H1 (cell line): ENCODE measurements at regions not wholly inside any gene's neighbourhood (a gene's known extent, or its start where the extent isn't known, plus 50 kb on each side); places are given as distances from the start of the nearest gene placed in this dataset.

Experiments used
- CTCF ChIA-PET: fragments of 300-600 bp; sonication (Branson Sonifier 250); formaldehyde crosslinking; loops from one replicate; lab custom pipeline; 2021; ENCODE audit not compliant: partially characterized antibody; lab: Charles Lee
- POLR2A ChIA-PET: fragments of 300-600 bp; sonication (Branson Sonifier 250); formaldehyde crosslinking; loops from one replicate; lab custom pipeline; 2021; ENCODE audit warnings: inconsistent platforms; ENCODE audit not compliant: partially characterized antibody; lab: Charles Lee
- DNase-seq, 2 experiments: peaks; one replicate each; pipeline versions ENCODE4 v3.0.0 to v3.0.0-alpha.2; 2010 to 2022; ENCODE audit warnings: low spot score in 2 of 2, low read depth in 1 of 2, mixed read lengths in 1 of 2
- FAIRE-seq: peaks from 2 replicates; lab custom pipeline; 2011; peaks lifted over from hg19 to GRCh38; lab: Jason Lieb, UNC
- H2AFZ ChIP-seq: 2 replicates; pipeline ENCODE4 v1.8.1; 2012; ENCODE audit warnings: low read length, inconsistent platforms
- H2AK5ac ChIP-seq: 2 replicates; pipeline ENCODE4 v1.6.1; 2013; ENCODE audit warnings: low read depth, low read length
- H2BK120ac ChIP-seq: replicated peaks from 2 replicates; pipeline ENCODE3; 2013; ENCODE audit warnings: low read depth, low read length, inconsistent platforms
- H2BK12ac ChIP-seq: 2 replicates; pipeline ENCODE4 v1.6.1; 2013; ENCODE audit warnings: low read depth, low read length
- H2BK15ac ChIP-seq: 2 replicates; pipeline ENCODE4 v1.6.1; 2013; ENCODE audit warnings: low read length
- H2BK20ac ChIP-seq: 2 replicates; pipeline ENCODE4 v1.6.1; 2013; ENCODE audit warnings: low read length
- H2BK5ac ChIP-seq: 2 replicates; pipeline ENCODE4 v1.6.1; 2013; ENCODE audit warnings: low read depth, low read length
- H3K14ac ChIP-seq: 2 replicates; pipeline ENCODE4 v1.6.1; 2013; ENCODE audit warnings: inconsistent platforms; ENCODE audit not compliant: insufficient read length
- H3K18ac ChIP-seq: 2 replicates; pipeline ENCODE4 v1.6.1; 2013; ENCODE audit warnings: low read length; ENCODE audit errors: extremely low read depth
- H3K23ac ChIP-seq: 2 replicates; pipeline ENCODE4 v1.6.1; 2013; ENCODE audit warnings: inconsistent platforms; ENCODE audit not compliant: insufficient read length
- H3K23me2 ChIP-seq: 2 replicates; pipeline ENCODE4 v1.6.1; 2013; ENCODE audit warnings: low read depth, low read length
- H3K27ac ChIP-seq: 2 replicates; pipeline ENCODE4 v1.6.1; 2011; ENCODE audit warnings: low read depth, low read length, inconsistent platforms
- H3K27me3 ChIP-seq, 4 experiments: replicated peaks in 1 of 4; 1 replicate in 1 of 4; 2 replicates in 3 of 4; pipeline versions ENCODE4 v1.6.1 to v1.8.1; 2011 to 2013; ENCODE audit warnings: low read length in 3 of 4, mild to moderate bottlenecking in 3 of 4, inconsistent platforms in 2 of 4, mixed read lengths in 2 of 4, moderate library complexity in 1 of 4; ENCODE audit not compliant: control insufficient read depth in 3 of 4, insufficient read depth in 3 of 4; ENCODE audit errors: extremely low read depth in 1 of 4
- H3K36me3 ChIP-seq, 4 experiments: 2 replicates each; pipeline versions ENCODE4 v1.6.1 to v1.8.1; 2011 to 2013; ENCODE audit warnings: mild to moderate bottlenecking in 4 of 4, low read length in 3 of 4, moderate library complexity in 2 of 4, control low read depth in 1 of 4, inconsistent platforms in 1 of 4; ENCODE audit not compliant: insufficient read depth in 4 of 4, control insufficient read depth in 2 of 4
- H3K4ac ChIP-seq: replicated peaks from 2 replicates; pipeline ENCODE3; 2013; ENCODE audit warnings: low read length, low read depth, mixed read lengths, inconsistent platforms; ENCODE audit not compliant: insufficient read length
- H3K4me1 ChIP-seq, 4 experiments: replicated peaks in 1 of 4; 1 replicate in 1 of 4; 2 replicates in 3 of 4; pipeline versions ENCODE4 v1.6.1 to v1.8.1; 2011 to 2013; ENCODE audit warnings: low read length in 3 of 4, inconsistent platforms in 2 of 4, mixed read lengths in 1 of 4; ENCODE audit not compliant: insufficient read depth in 4 of 4, control insufficient read depth in 3 of 4
- H3K4me2 ChIP-seq, 2 experiments: 2 replicates each; pipeline versions ENCODE4 v1.6.1 to v1.8.1; 2011 to 2013; ENCODE audit warnings: low read depth in 2 of 2, low read length in 2 of 2, control low read depth in 1 of 2, inconsistent platforms in 1 of 2, mild to moderate bottlenecking in 1 of 2; ENCODE audit not compliant: insufficient read depth in 1 of 2
- H3K4me3 ChIP-seq, 4 experiments: fragments of 200-600, 300-600 bp in 1 of 4; sonication (generic), shearing (Covaris generic), sonication (Bioruptor Twin) in 1 of 4; 2 replicates each; pipeline versions ENCODE4 v1.5.1 to v1.8.1; 2011 to 2016; ENCODE audit warnings: low read length in 4 of 4, low read depth in 3 of 4, control low read depth in 2 of 4, inconsistent platforms in 2 of 4, mild to moderate bottlenecking in 2 of 4, mixed read lengths in 1 of 4, moderate library complexity in 1 of 4; ENCODE audit not compliant: insufficient read depth in 2 of 4; ENCODE audit errors: extremely low read depth in 1 of 4
- H3K56ac ChIP-seq: replicated peaks from 2 replicates; pipeline ENCODE3; 2013; ENCODE audit warnings: low read depth, mild to moderate bottlenecking, mixed read lengths, low read length, inconsistent platforms; ENCODE audit not compliant: insufficient read length
- H3K79me1 ChIP-seq: 2 replicates; pipeline ENCODE4 v1.6.1; 2013; ENCODE audit warnings: low read depth, low read length, control low read depth
- H3K79me2 ChIP-seq, 2 experiments: 2 replicates each; pipeline versions ENCODE4 v1.6.1 to v1.8.1; 2012 to 2013; ENCODE audit warnings: low read length in 2 of 2, mild to moderate bottlenecking in 2 of 2, inconsistent platforms in 1 of 2; ENCODE audit not compliant: insufficient read depth in 2 of 2, control insufficient read depth in 1 of 2
- H3K9ac ChIP-seq, 4 experiments: replicated peaks in 1 of 4; 1 replicate in 1 of 4; 2 replicates in 3 of 4; pipeline versions ENCODE4 v1.6.1 to v1.8.1; 2011 to 2013; ENCODE audit warnings: low read depth in 3 of 4, low read length in 3 of 4, control low read depth in 2 of 4, mild to moderate bottlenecking in 2 of 4, moderate library complexity in 2 of 4, inconsistent platforms in 1 of 4; ENCODE audit errors: extremely low read depth in 1 of 4
- H3K9me3 ChIP-seq, 2 experiments: 2 replicates each; pipeline versions ENCODE4 v1.6.1 to v1.8.1; 2012 to 2013; ENCODE audit warnings: mild to moderate bottlenecking in 2 of 2, moderate library complexity in 2 of 2, control low read depth in 1 of 2, inconsistent platforms in 1 of 2, low read depth in 1 of 2, low read length in 1 of 2, mixed read lengths in 1 of 2; ENCODE audit not compliant: insufficient read depth in 2 of 2
- H4K20me1 ChIP-seq, 2 experiments: replicated peaks in 1 of 2; 2 replicates each; pipeline versions ENCODE3 to v1.8.1; 2011 to 2013; ENCODE audit warnings: inconsistent platforms in 2 of 2, low read length in 2 of 2, mild to moderate bottlenecking in 1 of 2; ENCODE audit not compliant: insufficient read depth in 2 of 2, control insufficient read depth in 1 of 2
- H4K5ac ChIP-seq: 2 replicates; pipeline ENCODE4 v1.6.1; 2013; ENCODE audit warnings: low read length, low read depth, mixed read lengths, inconsistent platforms; ENCODE audit not compliant: insufficient read length
- H4K8ac ChIP-seq: 2 replicates; pipeline ENCODE4 v1.8.0; 2013; ENCODE audit warnings: mild to moderate bottlenecking, moderate library complexity, low read length, inconsistent platforms; ENCODE audit not compliant: insufficient read depth; ENCODE audit errors: extremely low read depth
- H4K91ac ChIP-seq: replicated peaks from 2 replicates; pipeline ENCODE3; 2013; ENCODE audit warnings: low read length, mixed read lengths, inconsistent platforms; ENCODE audit not compliant: insufficient read length
- ATF3 ChIP-seq: IDR thresholded peaks from 2 replicates; pipeline ENCODE4 v1.6.1; 2011; ENCODE audit warnings: low read depth, mild to moderate bottlenecking, low read length; ENCODE audit not compliant: insufficient read depth
- EGR1 ChIP-seq: IDR thresholded peaks from 2 replicates; pipeline ENCODE4 v1.6.1; 2011; ENCODE audit warnings: low read depth, low read length, borderline replicate concordance
- EP300 ChIP-seq, 2 experiments: IDR thresholded peaks; 1 replicate in 1 of 2; 2 replicates in 1 of 2; pipeline ENCODE4 v1.6.1; 2011 to 2012; ENCODE audit warnings: low read depth in 2 of 2, low read length in 2 of 2, mild to moderate bottlenecking in 2 of 2, borderline replicate concordance in 1 of 2, inconsistent platforms in 1 of 2, moderate library complexity in 1 of 2
- EZH2 ChIP-seq: fragments of 200-600 bp; sonication (generic); IDR thresholded peaks from 2 replicates; pipeline ENCODE4 v1.7.1; 2012; ENCODE audit warnings: low read depth, mild to moderate bottlenecking, moderate library complexity, low read length, inconsistent platforms; ENCODE audit not compliant: severe bottlenecking
- GABPA ChIP-seq: IDR thresholded peaks from 2 replicates; pipeline ENCODE4 v1.6.1; 2011; ENCODE audit warnings: mild to moderate bottlenecking, low read length, moderate library complexity, borderline replicate concordance; ENCODE audit not compliant: insufficient read depth
- JUND ChIP-seq: IDR thresholded peaks from 2 replicates; pipeline ENCODE4 v1.6.1; 2011; ENCODE audit warnings: mild to moderate bottlenecking, improper control_type of control experiment, low read length
- KDM1A ChIP-seq: fragments of 200-600, 300-600 bp; sonication (generic); IDR thresholded peaks from 2 replicates; pipeline ENCODE4 v1.7.1; 2016; ENCODE audit warnings: mild to moderate bottlenecking, low read length, borderline replicate concordance
- NRF1 ChIP-seq: IDR thresholded peaks from 2 replicates; pipeline ENCODE4 v1.6.1; 2011; ENCODE audit warnings: mild to moderate bottlenecking, low read depth, low read length, improper control_type of control experiment
- POU5F1 ChIP-seq: IDR thresholded peaks from 2 replicates; pipeline ENCODE4 v1.6.1; 2011; ENCODE audit warnings: low read depth, mild to moderate bottlenecking, low read length, moderate library complexity
- RNF2 ChIP-seq: fragments of 200-900, 300-1000 bp; sonication (generic); IDR thresholded peaks from 2 replicates; pipeline ENCODE4 v1.7.1; 2016; ENCODE audit warnings: borderline replicate concordance, low read depth, mild to moderate bottlenecking, antibody characterized with exemption, low read length; ENCODE audit not compliant: poor library complexity, severe bottlenecking; ENCODE audit errors: missing control alignments
- SAP30 ChIP-seq: fragments of 300-600 bp; sonication (generic); IDR thresholded peaks from 2 replicates; pipeline ENCODE4 v1.7.1; 2012; ENCODE audit warnings: low read length, moderate library complexity, mild to moderate bottlenecking, inconsistent platforms; ENCODE audit not compliant: insufficient read depth, insufficient replicate concordance
- SRF ChIP-seq: IDR thresholded peaks from 2 replicates; pipeline ENCODE4 v1.6.1; 2011; ENCODE audit warnings: mild to moderate bottlenecking, low read depth, low read length, moderate library complexity
- WGBS, 2 experiments: shearing (Covaris generic) in 1 of 2; methylation state at CpG; one replicate each; pipeline versions ENCODE4 v1.1.6 to v1.1.7; 2013 to 2015; ENCODE audit warnings: low lambda C conversion rate in 2 of 2, mixed read lengths in 2 of 2, inconsistent platforms in 1 of 2, low coverage in 1 of 2, missing lambda C conversion rate in 1 of 2; ENCODE audit not compliant: insufficient replicate concordance in 2 of 2, insufficient coverage in 1 of 2, insufficient read length in 1 of 2; ENCODE audit errors: extremely low coverage in 1 of 2, missing lambda C conversion rate in 1 of 2; 5-methylcytosine and 5-hydroxymethylcytosine counted together

- Histone ChIP-seq H3K4me3 (no peak overlapping the region; a peak in 1 of 8 replicates), H3K36me3 (no peaks in the 10 kb centered on the region), H3K4ac (no peak overlapping the region), H2AK5ac (no peak overlapping the region), H2BK5ac (peak overlapping the region; percentile 40; the same call in 1 of the 2 replicates), H2AFZ (peak overlapping the region; percentile 78; the same call in 1 of the 2 replicates), H3K9ac (no peak overlapping the region), H4K5ac (no peak overlapping the region), H3K27ac (no peak overlapping the region), H2BK15ac (no peak overlapping the region), H3K14ac (no peak overlapping the region), H4K20me1 (no peaks in the 10 kb centered on the region), H3K23ac (no peak overlapping the region), H4K91ac (peak overlapping the region; percentile 12), H2BK20ac (peak overlapping the region; percentile 49; the same call in 1 of the 2 replicates), H3K23me2 (no peaks in the 10 kb centered on the region), H3K27me3 (no peaks in the 10 kb centered on the region), H3K79me1 (no peaks in the 10 kb centered on the region), H3K4me2 (peak overlapping the region; percentile 21 to 30), H3K56ac (no peak overlapping the region), H4K8ac (no peak overlapping the region), H3K79me2 (no peaks in the 10 kb centered on the region), H2BK12ac (peak overlapping the region; percentile 70; the same call in 1 of the 2 replicates), H3K4me1 (peaks cover 0 to 25% (median 4%) of the 10 kb centered on the region in 4 experiments; a peak in 6 of 7 replicates), H3K9me3 (no peaks in the 10 kb centered on the region), H2BK120ac (no peak overlapping the region), H3K18ac (no peak overlapping the region)
- WGBS, 2 experiments, result 66% methylated on average over 7 of the region's 7 CpGs; no CpG with 5 or more reads in 1 of the 2 experiments
- DNase-seq, result no peak
- CTCF ChIA-PET, result interaction anchor here (1.2 kb wide), 1 partner anchor 22 kb away, joined by 3 read pairs; no protein-coding TSS in a partner anchor
- FAIRE-seq, result peak; percentile 57
- POLR2A ChIA-PET, result no interaction called here
- no peak for TF ChIP-seq SAP30
- TF ChIP-seq POU5F1, result no peak
- TF ChIP-seq NRF1, result no peak
- no peak for TF ChIP-seq SRF
- TF ChIP-seq ATF3, result no peak
- TF ChIP-seq KDM1A, result no peak
- no peak for TF ChIP-seq GABPA
- TF ChIP-seq RNF2, result no peak
- TF ChIP-seq EP300 (IDR thresholded peaks at IDR 0.05; ENCODE audit: borderline replicate concordance in 1 of 2, low read depth in 2 of 2, low read length in 2 of 2), result no peak
- TF ChIP-seq EZH2, result no peak
- no peak for TF ChIP-seq JUND
- TF ChIP-seq EGR1, result no peak
These were observed 84.0 kb downstream of the ARL4A start for GRCh38 chr7:12771378-12771877.
